GM12878 (cell line): ENCODE measurements at regions not wholly inside any gene's neighbourhood (a gene's known extent, or its start where the extent isn't known, plus 50 kb on each side); places are given as distances from the start of the nearest gene placed in this dataset.

Experiments
- ATAC-seq: fragments of 200-7000 bp; cut with Tn5 transposase; 3 replicates; pipeline ENCODE4 v1.9.1; 2020; ENCODE audit warnings: mild to moderate bottlenecking, moderate library complexity
- BruUV-seq: library from RNA; stranded (reverse); fragments of 400-500 nt; replicated peaks from 2 replicates; lab custom pipeline; 2021; lab: Mats Ljungman, UMichigan
- CTCF ChIA-PET: fragments of 300-600 bp; sonication (Branson Sonifier 250); formaldehyde crosslinking; extraction: SDS; loops from one replicate; lab custom pipeline; 2021; ENCODE audit warnings: inconsistent platforms; lab: Yijun Ruan, JAX
- POLR2A ChIA-PET: fragments of 350-600 bp; formaldehyde crosslinking; extraction: SDS; loops from one replicate; lab custom pipeline; 2021; ENCODE audit warnings: inconsistent platforms; lab: Charles Lee
- RAD21 ChIA-PET: fragments of 300-600 bp; sonication (Branson Sonifier 250); formaldehyde crosslinking; loops from one replicate; lab custom pipeline; 2023; ENCODE audit warnings: antibody characterized with exemption; ENCODE audit not compliant: unreplicated experiment; lab: Charles Lee
- SMC1A ChIA-PET: fragments of 300-600 bp; sonication (Branson Sonifier 250); formaldehyde crosslinking; loops from one replicate; lab custom pipeline; 2023; ENCODE audit not compliant: unreplicated experiment, uncharacterized antibody; lab: Charles Lee
- DNase-seq: peaks from one replicate; pipeline ENCODE4 v3.0.0-alpha.2; 2011; ENCODE audit warnings: low read depth, low spot score
- FAIRE-seq: peaks from 3 replicates; lab custom pipeline; 2011; peaks lifted over from hg19 to GRCh38; lab: Jason Lieb, UNC
- H2AFZ ChIP-seq: 2 replicates; pipeline ENCODE4 v1.6.0; 2011; ENCODE audit warnings: low read depth, low read length, control low read depth; ENCODE audit not compliant: control insufficient read depth
- H3K27ac ChIP-seq: 2 replicates; pipeline ENCODE4 v1.5.1; 2011; ENCODE audit warnings: control low read depth; ENCODE audit not compliant: control insufficient read depth, insufficient read depth
- H3K27me3 ChIP-seq, 2 experiments: replicated peaks in 1 of 2; 2 replicates each; pipeline versions ENCODE4 v1.6.0 to v1.6.1; 2011; ENCODE audit warnings: low read length in 1 of 2; ENCODE audit not compliant: control insufficient read depth in 2 of 2, insufficient read depth in 2 of 2
- H3K36me3 ChIP-seq, 2 experiments: 2 replicates each; pipeline ENCODE4 v1.5.1; 2011; ENCODE audit warnings: low read length in 1 of 2; ENCODE audit not compliant: control insufficient read depth in 2 of 2, insufficient read depth in 2 of 2
- H3K4me1 ChIP-seq: 2 replicates; pipeline ENCODE4 v1.6.1; 2011; ENCODE audit warnings: mild to moderate bottlenecking, low read length, moderate library complexity, mixed read lengths; ENCODE audit not compliant: control insufficient read depth, insufficient read depth
- H3K4me2 ChIP-seq: 2 replicates; pipeline ENCODE4 v1.6.0; 2011; ENCODE audit warnings: control low read depth; ENCODE audit not compliant: control insufficient read depth, insufficient read depth
- H3K4me3 ChIP-seq: fragments of 200-600 bp; sonication (generic); 2 replicates; pipeline ENCODE4 v1.5.1; 2016
- H3K79me2 ChIP-seq: 2 replicates; pipeline ENCODE4 v1.6.0; 2011; ENCODE audit warnings: low read length; ENCODE audit not compliant: control insufficient read depth, insufficient read depth
- H3K9ac ChIP-seq: 2 replicates; pipeline ENCODE4 v1.8.0; 2011; ENCODE audit warnings: low read length, control low read depth, mixed read lengths; ENCODE audit not compliant: control insufficient read depth, insufficient read depth
- H3K9me3 ChIP-seq: replicated peaks from 3 replicates; pipeline ENCODE4 v1.5.1; 2011; ENCODE audit warnings: mild to moderate bottlenecking, low read length; ENCODE audit not compliant: control insufficient read depth, insufficient read depth
- H4K20me1 ChIP-seq: 2 replicates; pipeline ENCODE4 v1.6.0; 2011; ENCODE audit not compliant: control insufficient read depth, insufficient read depth
- BMI1 ChIP-seq: fragments of 450-650 bp; IDR thresholded peaks from 2 replicates; pipeline ENCODE4 v1.6.1; 2016; ENCODE audit warnings: mild to moderate bottlenecking, moderate library complexity, borderline replicate concordance
- CREB1 ChIP-seq: IDR thresholded peaks from 2 replicates; pipeline ENCODE4 v1.6.1; 2012; ENCODE audit warnings: low read depth, mild to moderate bottlenecking, inconsistent platforms
- GATAD2B ChIP-seq: fragments of 450-650 bp; conservative IDR thresholded peaks from 2 replicates; pipeline ENCODE4 v1.6.1; 2017; ENCODE audit warnings: low read depth, mild to moderate bottlenecking, moderate library complexity
- JUND ChIP-seq: IDR thresholded peaks from 2 replicates; pipeline ENCODE4 v1.6.1; 2012; ENCODE audit warnings: low read depth, mild to moderate bottlenecking, low read length, improper control_type of control experiment, moderate library complexity
- PKNOX1 ChIP-seq: fragments of 450-650 bp; IDR thresholded peaks from 2 replicates; pipeline ENCODE4 v1.6.1; 2016; ENCODE audit warnings: mild to moderate bottlenecking
- WGBS: methylation state at CpG from one replicate; pipeline ENCODE4 v1.1.6; 2016; ENCODE audit warnings: low lambda C conversion rate; ENCODE audit not compliant: insufficient replicate concordance, insufficient coverage; ENCODE audit errors: missing lambda C conversion rate; 5-methylcytosine and 5-hydroxymethylcytosine counted together
- in situ Hi-C: fragments of 300-500 bp; cut with MboI; formaldehyde crosslinking; loops from 9 replicates; pipeline ENCODE4 v1.14.3; 2018; ENCODE audit warnings: mixed read lengths
- intact Hi-C: fragments of 100-400 bp; cut with micrococcal nuclease; formaldehyde crosslinking; loops from one replicate; pipeline ENCODE4 v1.14.2; 2022; ENCODE audit not compliant: unreplicated experiment
- TF ChIP-seq, protein P1 (sequence below): fragments of 150-350 bp; IDR thresholded peaks from 2 replicates; pipeline ENCODE4 v1.6.1; 2014; ENCODE audit warnings: mild to moderate bottlenecking, low read depth, low read length

DNA sequence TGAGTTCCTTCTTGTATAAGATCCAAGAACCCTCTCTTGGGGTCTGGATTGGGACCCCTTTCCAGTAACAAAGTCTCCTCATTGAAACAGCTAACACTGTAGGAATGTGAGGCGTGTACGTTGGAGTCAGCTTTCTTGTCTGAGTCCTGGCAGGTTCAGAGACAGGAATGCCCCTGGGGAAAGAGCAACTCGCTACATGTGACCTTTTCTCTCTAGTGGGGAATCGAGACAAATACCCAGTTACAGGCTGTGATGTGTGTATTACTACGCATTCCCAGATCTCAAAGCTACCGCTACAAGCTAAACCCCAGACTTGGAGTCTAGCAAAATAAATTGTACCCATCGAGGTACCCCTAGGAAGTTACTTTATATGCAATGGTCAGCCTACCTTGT, 85.6 kb upstream of the FRMD4A start:
- DNase-seq (no peak), FAIRE-seq (no peak), ATAC-seq (no peak)
- ChIA-PET RAD21 (no interaction called here), SMC1A (interaction anchor here (0.6 to 1.1 kb wide), 2 partner anchors 75 to 90 kb away, joined by 4 to 5 read pairs; no protein-coding TSS in a partner anchor), POLR2A (no interaction called here), CTCF (no interaction called here)
- Histone ChIP-seq H3K79me2 (no peaks in the 10 kb centered on the region), H3K9ac (no peak overlapping the region), H3K4me3 (no peak overlapping the region), H2AFZ (no peak overlapping the region), H3K27ac (no peak overlapping the region), H3K4me2 (no peak overlapping the region), H3K36me3 (no peaks in the 10 kb centered on the region), H3K9me3 (no peaks in the 10 kb centered on the region), H4K20me1 (no peaks in the 10 kb centered on the region), H3K4me1 (no peaks in the 10 kb centered on the region), H3K27me3 (no peaks in the 10 kb centered on the region)
- intact Hi-C loops (no loop called here), in situ Hi-C loops (no loop called here)
- WGBS = 54% methylated on average over 7 of the region's 7 CpGs
- no peak for TF ChIP-seq JUND
- TF ChIP-seq BMI1 = no peak
- TF ChIP-seq GATAD2B = no peak
- TF ChIP-seq, protein P1, sequence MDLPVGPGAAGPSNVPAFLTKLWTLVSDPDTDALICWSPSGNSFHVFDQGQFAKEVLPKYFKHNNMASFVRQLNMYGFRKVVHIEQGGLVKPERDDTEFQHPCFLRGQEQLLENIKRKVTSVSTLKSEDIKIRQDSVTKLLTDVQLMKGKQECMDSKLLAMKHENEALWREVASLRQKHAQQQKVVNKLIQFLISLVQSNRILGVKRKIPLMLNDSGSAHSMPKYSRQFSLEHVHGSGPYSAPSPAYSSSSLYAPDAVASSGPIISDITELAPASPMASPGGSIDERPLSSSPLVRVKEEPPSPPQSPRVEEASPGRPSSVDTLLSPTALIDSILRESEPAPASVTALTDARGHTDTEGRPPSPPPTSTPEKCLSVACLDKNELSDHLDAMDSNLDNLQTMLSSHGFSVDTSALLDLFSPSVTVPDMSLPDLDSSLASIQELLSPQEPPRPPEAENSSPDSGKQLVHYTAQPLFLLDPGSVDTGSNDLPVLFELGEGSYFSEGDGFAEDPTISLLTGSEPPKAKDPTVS = no peak
- TF ChIP-seq CREB1 = no peak
- no peak for TF ChIP-seq PKNOX1
- BruUV-seq = no TSS peak
